Activated naive CD8-positive, alpha-beta T cell (primary cell): ENCODE measurements at regions not wholly inside any gene's neighbourhood (a gene's known extent, or its start where the extent isn't known, plus 50 kb on each side); places are given as distances from the start of the nearest gene placed in this dataset.
"Not testable (repeated sequence)": the region's sequence is repeated elsewhere in the genome, so short reads cannot be mapped to it uniquely, and the experiment has no call there.

Experiments
- H3K27ac Mint-ChIP-seq: one replicate; pipeline ENCODE4 v1.8.0; 2021; ENCODE audit warnings: mixed read lengths
- H3K27me3 Mint-ChIP-seq: one replicate; pipeline ENCODE4 v1.8.0; 2021; ENCODE audit warnings: mixed read lengths
- H3K36me3 Mint-ChIP-seq: one replicate; pipeline ENCODE4 v1.8.0; 2021; ENCODE audit warnings: mixed read lengths
- H3K4me1 Mint-ChIP-seq: one replicate; pipeline ENCODE4 v1.8.0; 2021; ENCODE audit warnings: low read depth, mixed read lengths
- H3K4me3 Mint-ChIP-seq: one replicate; pipeline ENCODE4 v1.8.0; 2021; ENCODE audit warnings: mild to moderate bottlenecking, mixed read lengths
- H3K9me3 Mint-ChIP-seq: one replicate; pipeline ENCODE4 v1.8.0; 2021; ENCODE audit warnings: low read depth, mixed read lengths

- Mint-ChIP-seq H3K27me3 (peaks cover 3% of the 10 kb centered on the region), H3K4me3 (no peak overlapping the region), H3K36me3 (no peaks in the 10 kb centered on the region), H3K4me1 (no peaks in the 10 kb centered on the region), H3K27ac (no peak overlapping the region), H3K9me3 (no peaks in the 10 kb centered on the region)
These were observed 172.3 kb downstream of the ERMARD start for GRCh38 chr6:169923468-169924464.

GRCh38 chr6:169921853-169922824, 170.7 kb downstream of the ERMARD start:
- Mint-ChIP-seq H3K36me3 (no peaks in the 10 kb centered on the region), H3K27ac (no peak overlapping the region), H3K9me3 (no peaks in the 10 kb centered on the region), H3K27me3 (peaks cover 3% of the 10 kb centered on the region), H3K4me3 (no peak overlapping the region), H3K4me1 (no peaks in the 10 kb centered on the region)

GRCh38 chr6:169921217-169921616, 169.8 kb downstream of the ERMARD start:
- peaks cover 3% of the 10 kb centered on the region for H3K27me3 Mint-ChIP-seq
- no peak overlapping the region for H3K27ac Mint-ChIP-seq
- no peaks in the 10 kb centered on the region for H3K9me3 Mint-ChIP-seq
- no peaks in the 10 kb centered on the region for H3K4me1 Mint-ChIP-seq
- H3K36me3 Mint-ChIP-seq, result no peaks in the 10 kb centered on the region
- no peak overlapping the region for H3K4me3 Mint-ChIP-seq

GRCh38 chr6:169920359-169921020, 169.1 kb downstream of the ERMARD start:
- no peak overlapping the region for H3K4me3 Mint-ChIP-seq
- no peaks in the 10 kb centered on the region for H3K9me3 Mint-ChIP-seq
- no peaks in the 10 kb centered on the region for H3K4me1 Mint-ChIP-seq
- H3K27ac Mint-ChIP-seq, result no peak overlapping the region
- no peaks in the 10 kb centered on the region for H3K27me3 Mint-ChIP-seq
- no peaks in the 10 kb centered on the region for H3K36me3 Mint-ChIP-seq

- H3K4me1 Mint-ChIP-seq, result no peaks in the 10 kb centered on the region
- H3K27me3 Mint-ChIP-seq, result no peaks in the 10 kb centered on the region
- H3K27ac Mint-ChIP-seq, result no peak overlapping the region
These were observed 167.6 kb downstream of the ERMARD start for GRCh38 chr6:169918954-169919549.

GRCh38 chr6:169918239-169918953, 167.0 kb downstream of the ERMARD start:
- H3K4me3 Mint-ChIP-seq, result no peak overlapping the region
- no peaks in the 10 kb centered on the region for H3K27me3 Mint-ChIP-seq
- H3K36me3 Mint-ChIP-seq, result no peaks in the 10 kb centered on the region
- H3K27ac Mint-ChIP-seq, result no peak overlapping the region
- peaks cover 3% of the 10 kb centered on the region for H3K4me1 Mint-ChIP-seq
- no peaks in the 10 kb centered on the region for H3K9me3 Mint-ChIP-seq

More at GRCh38 chr6:169918954-169919549, 167.6 kb downstream of the ERMARD start:
- Mint-ChIP-seq H3K36me3 (no peaks in the 10 kb centered on the region), H3K9me3 (no peaks in the 10 kb centered on the region), H3K4me3 (no peak overlapping the region)

GRCh38 chr6:169917153-169917552, 165.7 kb downstream of the ERMARD start:
- Mint-ChIP-seq H3K9me3 (no peaks in the 10 kb centered on the region), H3K27ac (no peak overlapping the region), H3K27me3 (no peaks in the 10 kb centered on the region), H3K4me3 (no peak overlapping the region), H3K4me1 (peaks cover 5% of the 10 kb centered on the region), H3K36me3 (no peaks in the 10 kb centered on the region)

GRCh38 chr6:169915769-169916550, 164.5 kb downstream of the ERMARD start:
- Mint-ChIP-seq H3K4me3 (no peak overlapping the region), H3K27me3 (no peaks in the 10 kb centered on the region), H3K27ac (no peak overlapping the region), H3K36me3 (no peaks in the 10 kb centered on the region), H3K4me1 (peaks cover 5% of the 10 kb centered on the region), H3K9me3 (no peaks in the 10 kb centered on the region)

GRCh38 chr6:169913745-169914144, 162.3 kb downstream of the ERMARD start:
- not testable (repeated sequence) for H3K27me3 Mint-ChIP-seq, H3K36me3 Mint-ChIP-seq, H3K4me3 Mint-ChIP-seq, H3K4me1 Mint-ChIP-seq, H3K9me3 Mint-ChIP-seq, H3K27ac Mint-ChIP-seq

GRCh38 chr6:169913096-169913638, 161.7 kb downstream of the ERMARD start:
- H3K27ac Mint-ChIP-seq, result no peak overlapping the region
- H3K36me3 Mint-ChIP-seq, result no peaks in the 10 kb centered on the region
- no peak overlapping the region for H3K4me3 Mint-ChIP-seq
- no peaks in the 10 kb centered on the region for H3K9me3 Mint-ChIP-seq
- H3K27me3 Mint-ChIP-seq, result no peaks in the 10 kb centered on the region
- peaks cover 5% of the 10 kb centered on the region for H3K4me1 Mint-ChIP-seq

GRCh38 chr6:169912266-169913095, 161.1 kb downstream of the ERMARD start:
- Mint-ChIP-seq H3K27me3 (no peaks in the 10 kb centered on the region), H3K27ac (no peak overlapping the region), H3K4me1 (peaks cover 5% of the 10 kb centered on the region), H3K36me3 (no peaks in the 10 kb centered on the region), H3K4me3 (no peak overlapping the region), H3K9me3 (no peaks in the 10 kb centered on the region)
